Naive thymus-derived CD4-positive, alpha-beta T cell (primary cell): ENCODE measurements at regions not wholly inside any gene's neighbourhood (a gene's known extent, or its start where the extent isn't known, plus 50 kb on each side); places are given as distances from the start of the nearest gene placed in this dataset.

ENCODE experiments used
- ATAC-seq: fragments of 150-1000 bp; cut with Tn5 transposase; 2 replicates; pipeline ENCODE4 v1.10.0; 2021; ENCODE audit warnings: mild to moderate bottlenecking, moderate library complexity
- CTCF ChIA-PET: fragments of 350-600 bp; sonication (Branson Sonifier 250); formaldehyde crosslinking; loops from one replicate; lab custom pipeline; 2021; ENCODE audit warnings: antibody characterized with exemption; lab: Charles Lee
- POLR2A ChIA-PET: fragments of 350-600 bp; sonication (Branson Sonifier 250); formaldehyde crosslinking; loops from one replicate; lab custom pipeline; 2021; ENCODE audit warnings: antibody characterized with exemption, inconsistent platforms; lab: Charles Lee
- DNase-seq, 9 donors: peaks; one replicate each; pipeline versions ENCODE4 v3.0.0 to v3.0.0-alpha.2; 2020 to 2022; ENCODE audit warnings: mixed read lengths in 1 of 9
- H3K27ac ChIP-seq: one replicate; pipeline ENCODE4 v1.7.0; 2013; ENCODE audit warnings: mild to moderate bottlenecking, low read depth, low read length, moderate library complexity
- H3K27me3 ChIP-seq, 2 donors: one replicate each; pipeline ENCODE4 v1.7.0; 2013; ENCODE audit warnings: low read length in 2 of 2, mild to moderate bottlenecking in 2 of 2, moderate library complexity in 2 of 2; ENCODE audit not compliant: control insufficient read depth in 2 of 2, insufficient read depth in 2 of 2
- H3K36me3 ChIP-seq, 3 experiments: 1 replicate in 2 of 3; 2 replicates in 1 of 3; pipeline ENCODE4 v1.7.0; 2013; ENCODE audit warnings: low read length in 3 of 3, mild to moderate bottlenecking in 3 of 3, moderate library complexity in 1 of 3; ENCODE audit not compliant: insufficient read depth in 3 of 3, control insufficient read depth in 2 of 3
- H3K4me1 ChIP-seq, 2 donors: one replicate each; pipeline ENCODE4 v1.7.0; 2013; ENCODE audit warnings: low read length in 2 of 2, mild to moderate bottlenecking in 2 of 2, moderate library complexity in 1 of 2; ENCODE audit not compliant: control insufficient read depth in 2 of 2, insufficient read depth in 2 of 2
- H3K4me3 ChIP-seq: 2 replicates; pipeline ENCODE4 v1.7.0; 2013; ENCODE audit warnings: mild to moderate bottlenecking, low read length
- H3K9me3 ChIP-seq, 3 experiments: 1 replicate in 2 of 3; 2 replicates in 1 of 3; pipeline ENCODE4 v1.7.0; 2013; ENCODE audit warnings: low read length in 3 of 3; ENCODE audit not compliant: control insufficient read depth in 2 of 3
- H3K27ac Mint-ChIP-seq, 9 donors: one replicate each; pipeline ENCODE4 v1.8.0; 2020 to 2022; ENCODE audit warnings: mixed read lengths in 9 of 9, mild to moderate bottlenecking in 8 of 9, moderate library complexity in 5 of 9, inconsistent platforms in 2 of 9
- H3K27me3 Mint-ChIP-seq, 5 donors: one replicate each; pipeline ENCODE4 v1.8.0; 2021 to 2022; ENCODE audit warnings: mixed read lengths in 5 of 5, mild to moderate bottlenecking in 1 of 5
- H3K36me3 Mint-ChIP-seq, 5 donors: one replicate each; pipeline ENCODE4 v1.8.0; 2020 to 2022; ENCODE audit warnings: mixed read lengths in 5 of 5, mild to moderate bottlenecking in 3 of 5, inconsistent platforms in 1 of 5
- H3K4me1 Mint-ChIP-seq, 7 donors: one replicate each; pipeline ENCODE4 v1.8.0; 2020 to 2022; ENCODE audit warnings: mixed read lengths in 7 of 7, mild to moderate bottlenecking in 3 of 7, inconsistent platforms in 1 of 7
- H3K4me3 Mint-ChIP-seq, 10 donors: one replicate each; pipeline ENCODE4 v1.8.0; 2020 to 2022; ENCODE audit warnings: mild to moderate bottlenecking in 10 of 10, mixed read lengths in 10 of 10, moderate library complexity in 6 of 10, inconsistent platforms in 2 of 10
- H3K9me3 Mint-ChIP-seq, 11 donors: one replicate each; pipeline ENCODE4 v1.8.0; 2020 to 2022; ENCODE audit warnings: mixed read lengths in 11 of 11, mild to moderate bottlenecking in 4 of 11, inconsistent platforms in 1 of 11, moderate library complexity in 1 of 11
- intact Hi-C, 2 donors: fragments of 100-400 bp; cut with micrococcal nuclease; formaldehyde crosslinking; loops; one replicate each; pipeline ENCODE4 v1.15.1; 2023

GRCh38 chrX:42976746-42977366 is 198.9 kb upstream of the PPP1R2C start:
- peaks cover 0 to 11% (median 7%) of the 10 kb centered on the region in 7 donors for H3K4me1 Mint-ChIP-seq
- no peak overlapping the region for H3K4me3 ChIP-seq
- ATAC-seq (no peak), DNase-seq (no peak)
- no peaks in the 10 kb centered on the region for H3K4me1 ChIP-seq
- no peak overlapping the region for H3K27ac ChIP-seq
- H3K4me3 Mint-ChIP-seq = no peak overlapping the region
- intact Hi-C loops = no loop called here
- peaks cover 0 to 2% (median 0%) of the 10 kb centered on the region in 5 donors for H3K36me3 Mint-ChIP-seq
- H3K9me3 Mint-ChIP-seq = peaks cover 0 to 4% (median 0%) of the 10 kb centered on the region in 11 donors
- no peaks in the 10 kb centered on the region for H3K9me3 ChIP-seq
- H3K27me3 ChIP-seq = no peaks in the 10 kb centered on the region
- H3K27ac Mint-ChIP-seq = peak overlapping the region in 1 of 9 donors; percentile 48
- ChIA-PET POLR2A (no interaction called here), CTCF (no interaction called here)
- no peaks in the 10 kb centered on the region for H3K27me3 Mint-ChIP-seq
- H3K36me3 ChIP-seq = no peaks in the 10 kb centered on the region

GRCh38 chrX:42978655-42979379 is 200.9 kb upstream of the PPP1R2C start:
- no peak overlapping the region for H3K27ac Mint-ChIP-seq

GRCh38 chrX:42988700-42989099 is 210.7 kb upstream of the PPP1R2C start:
- Mint-ChIP-seq H3K27ac (peak overlapping the region in 2 of 9 donors; percentile 23 to 49), H3K4me3 (no peak overlapping the region), H3K9me3 (peaks cover 0 to 5% (median 0%) of the 10 kb centered on the region in 11 donors), H3K36me3 (no peaks in the 10 kb centered on the region), H3K27me3 (no peaks in the 10 kb centered on the region), H3K4me1 (peaks cover 0 to 14% (median 4%) of the 10 kb centered on the region in 7 donors)
- no peak overlapping the region for H3K4me3 ChIP-seq
- intact Hi-C loops = no loop called here
- H3K27me3 ChIP-seq = no peaks in the 10 kb centered on the region
- CTCF ChIA-PET = no interaction called here
- ATAC-seq (no peak), DNase-seq (no peak)
- no peak overlapping the region for H3K27ac ChIP-seq
- POLR2A ChIA-PET = no interaction called here
- H3K9me3 ChIP-seq = no peaks in the 10 kb centered on the region
- no peaks in the 10 kb centered on the region for H3K36me3 ChIP-seq
- H3K4me1 ChIP-seq = no peaks in the 10 kb centered on the region

More at GRCh38 chrX:42978655-42979379, 200.9 kb upstream of the PPP1R2C start:
- Histone ChIP-seq H3K9me3 (no peaks in the 10 kb centered on the region), H3K27ac (no peak overlapping the region), H3K4me3 (no peak overlapping the region), H3K36me3 (no peaks in the 10 kb centered on the region), H3K27me3 (no peaks in the 10 kb centered on the region), H3K4me1 (no peaks in the 10 kb centered on the region)
- no peak for DNase-seq
- no peaks in the 10 kb centered on the region for H3K27me3 Mint-ChIP-seq
- peaks cover 0 to 4% (median 0%) of the 10 kb centered on the region in 11 donors for H3K9me3 Mint-ChIP-seq
- ATAC-seq = no peak
- POLR2A ChIA-PET = no interaction called here
- peaks cover 0 to 2% (median 0%) of the 10 kb centered on the region in 5 donors for H3K36me3 Mint-ChIP-seq
- H3K4me1 Mint-ChIP-seq = peaks cover 0 to 11% (median 5%) of the 10 kb centered on the region in 7 donors
- no peak overlapping the region for H3K4me3 Mint-ChIP-seq
- CTCF ChIA-PET = no interaction called here
- intact Hi-C loops = no loop called here

GRCh38 chrX:42992199-42992943 is 214.4 kb upstream of the PPP1R2C start:
- Mint-ChIP-seq H3K27ac (no peak overlapping the region), H3K36me3 (no peaks in the 10 kb centered on the region), H3K4me1 (peaks cover 0 to 14% (median 5%) of the 10 kb centered on the region in 7 donors), H3K9me3 (peaks cover 0 to 3% (median 0%) of the 10 kb centered on the region in 11 donors), H3K4me3 (no peak overlapping the region), H3K27me3 (no peaks in the 10 kb centered on the region)
- Histone ChIP-seq H3K4me3 (no peak overlapping the region), H3K4me1 (no peaks in the 10 kb centered on the region), H3K27ac (no peak overlapping the region), H3K27me3 (no peaks in the 10 kb centered on the region), H3K36me3 (no peaks in the 10 kb centered on the region), H3K9me3 (no peaks in the 10 kb centered on the region)
- CTCF ChIA-PET = no interaction called here
- ATAC-seq (no peak), DNase-seq (no peak)
- POLR2A ChIA-PET = no interaction called here
- intact Hi-C loops = no loop called here

GRCh38 chrX:42996861-42997260 is 218.9 kb upstream of the PPP1R2C start:
- no peak overlapping the region for H3K4me3 ChIP-seq
- no peaks in the 10 kb centered on the region for H3K36me3 ChIP-seq
- intact Hi-C loops = no loop called here
- no peaks in the 10 kb centered on the region for H3K9me3 Mint-ChIP-seq
- no peaks in the 10 kb centered on the region for H3K4me1 ChIP-seq
- POLR2A ChIA-PET = interaction anchor here (0.5 to 0.7 kb wide), 2 partner anchors 17 to 267 kb away, joined by 3 read pairs; no protein-coding TSS in a partner anchor
- DNase-seq (no peak), ATAC-seq (no peak)
- peaks cover 0 to 4% (median 0%) of the 10 kb centered on the region in 7 donors for H3K4me1 Mint-ChIP-seq
- H3K9me3 ChIP-seq = no peaks in the 10 kb centered on the region
- CTCF ChIA-PET = no interaction called here
- no peak overlapping the region for H3K4me3 Mint-ChIP-seq
- H3K27ac ChIP-seq = no peak overlapping the region
- H3K27me3 Mint-ChIP-seq = no peaks in the 10 kb centered on the region
- H3K27me3 ChIP-seq = no peaks in the 10 kb centered on the region
- H3K27ac Mint-ChIP-seq = no peak overlapping the region
- no peaks in the 10 kb centered on the region for H3K36me3 Mint-ChIP-seq

GRCh38 chrX:43000121-43000520 is 222.2 kb upstream of the PPP1R2C start:
- H3K27me3 Mint-ChIP-seq = no peaks in the 10 kb centered on the region
- H3K36me3 Mint-ChIP-seq = no peaks in the 10 kb centered on the region
- H3K9me3 Mint-ChIP-seq = no peaks in the 10 kb centered on the region
- Histone ChIP-seq H3K4me1 (no peaks in the 10 kb centered on the region), H3K27me3 (no peaks in the 10 kb centered on the region), H3K36me3 (no peaks in the 10 kb centered on the region), H3K9me3 (no peaks in the 10 kb centered on the region), H3K4me3 (no peak overlapping the region), H3K27ac (no peak overlapping the region)
- ChIA-PET CTCF (no interaction called here), POLR2A (no interaction called here)
- peaks cover 0 to 7% (median 0%) of the 10 kb centered on the region in 7 donors for H3K4me1 Mint-ChIP-seq
- intact Hi-C loops = no loop called here
- no peak overlapping the region for H3K4me3 Mint-ChIP-seq
- no peak for ATAC-seq
- no peak for DNase-seq
- no peak overlapping the region for H3K27ac Mint-ChIP-seq
